Spleen (tissue), 11 donors: ENCODE measurements at regions not wholly inside any gene's neighbourhood (a gene's known extent, or its start where the extent isn't known, plus 50 kb on each side); places are given as distances from the start of the nearest gene placed in this dataset.

Experiments
- DNase-seq: peaks from one replicate; pipeline ENCODE4 v3.0.0-alpha.2; 2020
- H3K27ac ChIP-seq, 8 donors: fragments of 200-600 bp; sonication (generic) in 7 of 8; 1 replicate in 4 of 8; 2 replicates in 4 of 8; pipeline versions ENCODE4 v1.5.0 to v1.8.0; 2016 to 2021; ENCODE audit warnings: inconsistent platforms in 4 of 8, mild to moderate bottlenecking in 4 of 8, moderate library complexity in 1 of 8
- H3K27me3 ChIP-seq, 7 donors: fragments of 200-600 bp; sonication (generic) in 6 of 7; replicated peaks in 1 of 7; 1 replicate in 4 of 7; 2 replicates in 3 of 7; pipeline versions ENCODE4 v1.5.0 to v1.8.0; 2016 to 2021; ENCODE audit warnings: inconsistent platforms in 3 of 7, mild to moderate bottlenecking in 1 of 7
- H3K36me3 ChIP-seq, 6 donors: fragments of 200-600 bp; sonication (generic) in 5 of 6; 1 replicate in 4 of 6; 2 replicates in 2 of 6; pipeline versions ENCODE4 v1.5.0 to v1.8.0; 2016 to 2021; ENCODE audit warnings: inconsistent platforms in 2 of 6
- H3K4me1 ChIP-seq, 6 donors: fragments of 200-600 bp; sonication (generic) in 5 of 6; 1 replicate in 3 of 6; 2 replicates in 3 of 6; pipeline versions ENCODE4 v1.5.0 to v1.8.0; 2016 to 2021; ENCODE audit warnings: inconsistent platforms in 3 of 6
- H3K4me3 ChIP-seq, 8 donors: fragments of 200-600 bp; sonication (generic) in 7 of 8; 1 replicate in 4 of 8; 2 replicates in 4 of 8; pipeline versions ENCODE4 v1.5.0 to v1.8.0; 2016 to 2021; ENCODE audit warnings: inconsistent platforms in 4 of 8, mild to moderate bottlenecking in 4 of 8, moderate library complexity in 2 of 8
- H3K9me3 ChIP-seq, 8 donors: fragments of 200-600 bp; sonication (generic) in 7 of 8; 1 replicate in 4 of 8; 2 replicates in 4 of 8; pipeline versions ENCODE4 v1.5.0 to v1.8.0; 2016 to 2021; ENCODE audit warnings: inconsistent platforms in 4 of 8
- CTCF ChIP-seq, 11 experiments: fragments of 200-600 bp in 7 of 11; fragments of 450-650 bp in 4 of 11; sonication (generic) in 4 of 11; IDR thresholded peaks in 8 of 11; conservative IDR thresholded peaks in 3 of 11; 1 replicate in 7 of 11; 2 replicates in 4 of 11; pipeline versions ENCODE4 v1.4.0 to v1.8.0; 2016 to 2021; ENCODE audit warnings: antibody characterized with exemption in 11 of 11, inconsistent platforms in 4 of 11, mild to moderate bottlenecking in 1 of 11
- POLR2A ChIP-seq, 3 donors: fragments of 450-650 bp; IDR thresholded peaks; one replicate each; pipeline ENCODE4 v1.5.1; 2017; ENCODE audit warnings: antibody characterized with exemption in 3 of 3, mild to moderate bottlenecking in 1 of 3
- POLR2AphosphoS5 ChIP-seq, 3 donors: sonication (generic); formaldehyde crosslinking; IDR thresholded peaks; one replicate each; pipeline ENCODE4 v1.5.1; 2017; ENCODE audit warnings: antibody characterized with exemption in 3 of 3
- WGBS, 5 donors: extraction: QIAGEN DNeasy Blood & Tissue Kit in 3 of 5; methylation state at CpG; one replicate each; pipeline versions ENCODE4 v1.1.5 to v1.1.7; 2013 to 2018; 5-methylcytosine and 5-hydroxymethylcytosine counted together
- intact Hi-C: fragments of 100-400 bp; cut with DNase I; formaldehyde crosslinking; loops from one replicate; pipeline ENCODE4 v1.15.0; 2023; ENCODE audit warnings: low total_unique reads
- donor health status: healthy with polysubstance abuse.
- donor health status: DM: no; HTN: no; CAD: no; lungs with moderate emphysema.
- donor health status: DM: no; HTN: no; CAD: no.
- donor health status: Bipolar disorder and iron deficiency.
- donor health status: healthy.
- donor health status: DM: no; HTN: no; CAD: no.
- donor health status: DM: yes; HTN: yes; CAD: no.

DNA sequence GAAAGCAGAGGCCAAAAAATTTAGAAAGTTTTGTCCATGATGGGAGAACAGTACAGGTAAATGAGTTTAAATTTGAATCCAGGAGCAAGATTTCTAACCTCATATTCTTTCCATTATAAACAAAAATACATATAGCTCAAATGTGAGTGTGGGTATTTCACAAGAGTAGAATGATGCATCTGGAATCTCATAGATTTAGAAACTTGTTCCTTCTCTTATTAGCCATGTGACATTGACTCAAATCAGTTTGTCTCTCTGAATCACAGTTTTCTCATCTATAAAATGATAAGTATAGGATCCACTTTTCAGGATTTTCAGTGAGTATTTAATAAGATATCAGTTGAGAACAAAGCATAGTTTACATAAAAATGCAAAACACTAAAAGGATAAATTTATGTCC, 436.3 kb upstream of the PAPPA start:
- Histone ChIP-seq H3K27me3 (no peaks in the 10 kb centered on the region), H3K4me1 (no peaks in the 10 kb centered on the region), H3K27ac (no peak overlapping the region), H3K9me3 (no peaks in the 10 kb centered on the region), H3K4me3 (no peak overlapping the region), H3K36me3 (no peaks in the 10 kb centered on the region)
- DNase-seq = no peak
- no peak for TF ChIP-seq POLR2AphosphoS5 (IDR thresholded peaks at IDR 0.05)
- intact Hi-C loops = no loop called here

DNA sequence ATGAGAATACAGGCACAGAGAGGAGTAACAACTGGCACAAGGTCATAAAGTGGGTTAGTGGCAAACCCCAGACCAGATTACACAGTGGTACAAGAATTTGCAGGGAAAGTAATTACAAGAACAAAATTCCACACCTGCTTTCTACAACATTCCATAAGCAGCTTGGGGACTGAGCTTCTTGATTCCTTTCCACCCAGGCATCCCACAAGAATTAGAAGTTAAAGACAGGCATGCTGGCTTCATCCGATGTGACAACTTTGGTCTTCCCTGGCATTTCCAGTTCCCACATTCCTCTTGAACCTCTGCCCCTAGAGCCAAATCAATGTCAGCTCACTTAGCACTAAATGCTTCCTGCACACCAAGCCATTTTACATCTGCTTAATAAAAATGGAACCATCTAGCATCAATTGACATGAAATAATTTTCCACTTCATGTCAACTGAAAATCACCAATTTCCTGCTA, 435.8 kb upstream of the PAPPA start:
- H3K27ac ChIP-seq = no peak overlapping the region
- no peak for DNase-seq
- H3K36me3 ChIP-seq = no peaks in the 10 kb centered on the region
- H3K4me3 ChIP-seq = no peak overlapping the region
- H3K27me3 ChIP-seq = no peaks in the 10 kb centered on the region
- TF ChIP-seq CTCF (IDR thresholded peaks at IDR 0.05 in 8 of 11, conservative IDR thresholded peaks at IDR 0.05 in 3 of 11) (no peak), POLR2A (IDR thresholded peaks at IDR 0.05) (no peak), POLR2AphosphoS5 (IDR thresholded peaks at IDR 0.05) (no peak)
- no peaks in the 10 kb centered on the region for H3K4me1 ChIP-seq
- WGBS, 5 donors = 72 to 96% (median 76%) methylated on average over 1 of the region's 1 CpG
- intact Hi-C loops = no loop called here
- no peaks in the 10 kb centered on the region for H3K9me3 ChIP-seq

GRCh38 chr9:115730396-115730795, 423.2 kb upstream of the PAPPA start:
- H3K4me1 ChIP-seq = no peaks in the 10 kb centered on the region
- DNase-seq = no peak
- no peaks in the 10 kb centered on the region for H3K36me3 ChIP-seq
- no peak overlapping the region for H3K27ac ChIP-seq
- 68 to 81% (median 77%) methylated on average over 4 of the region's 4 CpGs for WGBS, 5 donors
- peaks cover 0 to 32% (median 23%) of the 10 kb centered on the region in 8 donors for H3K9me3 ChIP-seq
- no peak overlapping the region for H3K4me3 ChIP-seq
- intact Hi-C loops = no loop called here
- H3K27me3 ChIP-seq = no peaks in the 10 kb centered on the region
- TF ChIP-seq POLR2A (IDR thresholded peaks at IDR 0.05) = no peak
- no peak for TF ChIP-seq POLR2AphosphoS5 (IDR thresholded peaks at IDR 0.05)
- no peak for TF ChIP-seq CTCF (IDR thresholded peaks at IDR 0.05 in 8 of 11, conservative IDR thresholded peaks at IDR 0.05 in 3 of 11)

DNA sequence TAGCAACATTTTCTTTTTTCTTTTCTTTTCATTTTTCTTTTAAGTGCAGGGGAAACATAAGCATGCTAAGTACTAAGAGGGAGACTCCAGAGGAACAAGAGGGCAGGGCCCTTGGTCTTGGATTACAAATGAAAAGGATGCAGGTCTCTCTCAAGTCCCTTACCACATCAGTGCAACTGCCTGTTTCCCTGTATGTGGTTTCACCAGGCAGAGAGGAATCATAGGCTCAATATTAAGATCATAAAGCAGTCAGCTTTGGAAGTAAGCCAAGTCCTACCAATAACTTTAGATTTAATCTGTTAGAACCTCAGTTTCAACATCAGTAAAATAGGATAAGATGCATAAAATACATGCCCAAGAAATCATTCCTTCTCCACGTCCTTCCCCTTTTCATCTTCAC, 422.7 kb upstream of the PAPPA start:
- TF ChIP-seq CTCF (IDR thresholded peaks at IDR 0.05 in 8 of 11, conservative IDR thresholded peaks at IDR 0.05 in 3 of 11) (no peak), POLR2AphosphoS5 (IDR thresholded peaks at IDR 0.05) (no peak), POLR2A (IDR thresholded peaks at IDR 0.05) (no peak)
- DNase-seq = no peak
- no peaks in the 10 kb centered on the region for H3K36me3 ChIP-seq
- 49 to 72% (median 62%) methylated on average over 1 of the region's 1 CpG for WGBS, 5 donors
- no peaks in the 10 kb centered on the region for H3K27me3 ChIP-seq
- peaks cover 0 to 30% (median 23%) of the 10 kb centered on the region in 8 donors for H3K9me3 ChIP-seq
- H3K4me1 ChIP-seq = no peaks in the 10 kb centered on the region
- no peak overlapping the region for H3K27ac ChIP-seq
- H3K4me3 ChIP-seq = no peak overlapping the region
- intact Hi-C loops = no loop called here
